BE2C (cell line): ENCODE measurements at regions not wholly inside any gene's neighbourhood (a gene's known extent, or its start where the extent isn't known, plus 50 kb on each side); places are given as distances from the start of the nearest gene placed in this dataset.
A peak's percentile ranks its signal among the peaks of the same experiment; 100 is the strongest.

Experiments
- DNase-seq: peaks from one replicate; pipeline ENCODE4 v3.0.0-alpha.2; 2020
- H3K27me3 ChIP-seq: fragments of 250-450 bp; sonication (Bioruptor Pico); 2 replicates; pipeline ENCODE4 v1.5.1; 2020; ENCODE audit warnings: mild to moderate bottlenecking
- H3K36me3 ChIP-seq: fragments of 250-450 bp; sonication (Bioruptor Pico); 2 replicates; pipeline ENCODE4 v1.5.1; 2020; ENCODE audit warnings: mild to moderate bottlenecking
- H3K4me1 ChIP-seq: fragments of 250-450 bp; sonication (Bioruptor Pico); 2 replicates; pipeline ENCODE4 v1.5.1; 2020
- H3K4me3 ChIP-seq: 2 replicates; pipeline ENCODE4 v1.5.1; 2011; ENCODE audit warnings: low read depth, low read length
- H3K9me3 ChIP-seq: fragments of 250-450 bp; sonication (Bioruptor Pico); 2 replicates; pipeline ENCODE4 v1.5.1; 2020
- TF ChIP-seq, protein P1 (sequence below): IDR thresholded peaks from 2 replicates; pipeline ENCODE4 v1.5.1; 2012; ENCODE audit warnings: mild to moderate bottlenecking, low read depth, low read length

DNA sequence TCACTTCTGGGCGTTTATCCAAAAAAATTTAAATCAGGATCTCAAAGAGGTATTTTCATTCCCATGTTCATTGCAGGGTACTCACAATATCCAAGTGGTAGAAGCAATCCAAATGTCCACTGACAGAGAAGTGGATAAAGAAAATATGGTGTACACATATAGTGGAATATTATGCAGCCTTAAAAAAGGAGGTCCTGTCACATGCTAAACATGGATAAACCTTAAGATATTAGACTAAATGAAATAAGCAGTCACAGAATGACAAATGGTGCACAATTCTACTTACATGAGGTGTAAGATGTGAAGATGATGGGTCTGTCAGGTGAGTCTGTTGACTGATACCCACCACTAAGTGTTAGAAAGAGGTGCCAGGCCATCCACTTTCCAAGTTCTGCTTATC lies 140.6 kb downstream of the THNSL2 start:
- Histone ChIP-seq H3K4me3 (no peak overlapping the region), H3K9me3 (no peaks in the 10 kb centered on the region), H3K27me3 (no peaks in the 10 kb centered on the region), H3K36me3 (no peaks in the 10 kb centered on the region), H3K4me1 (no peaks in the 10 kb centered on the region)
- DNase-seq = no peak
- TF ChIP-seq, protein P1, sequence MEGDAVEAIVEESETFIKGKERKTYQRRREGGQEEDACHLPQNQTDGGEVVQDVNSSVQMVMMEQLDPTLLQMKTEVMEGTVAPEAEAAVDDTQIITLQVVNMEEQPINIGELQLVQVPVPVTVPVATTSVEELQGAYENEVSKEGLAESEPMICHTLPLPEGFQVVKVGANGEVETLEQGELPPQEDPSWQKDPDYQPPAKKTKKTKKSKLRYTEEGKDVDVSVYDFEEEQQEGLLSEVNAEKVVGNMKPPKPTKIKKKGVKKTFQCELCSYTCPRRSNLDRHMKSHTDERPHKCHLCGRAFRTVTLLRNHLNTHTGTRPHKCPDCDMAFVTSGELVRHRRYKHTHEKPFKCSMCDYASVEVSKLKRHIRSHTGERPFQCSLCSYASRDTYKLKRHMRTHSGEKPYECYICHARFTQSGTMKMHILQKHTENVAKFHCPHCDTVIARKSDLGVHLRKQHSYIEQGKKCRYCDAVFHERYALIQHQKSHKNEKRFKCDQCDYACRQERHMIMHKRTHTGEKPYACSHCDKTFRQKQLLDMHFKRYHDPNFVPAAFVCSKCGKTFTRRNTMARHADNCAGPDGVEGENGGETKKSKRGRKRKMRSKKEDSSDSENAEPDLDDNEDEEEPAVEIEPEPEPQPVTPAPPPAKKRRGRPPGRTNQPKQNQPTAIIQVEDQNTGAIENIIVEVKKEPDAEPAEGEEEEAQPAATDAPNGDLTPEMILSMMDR = no peak

DNA sequence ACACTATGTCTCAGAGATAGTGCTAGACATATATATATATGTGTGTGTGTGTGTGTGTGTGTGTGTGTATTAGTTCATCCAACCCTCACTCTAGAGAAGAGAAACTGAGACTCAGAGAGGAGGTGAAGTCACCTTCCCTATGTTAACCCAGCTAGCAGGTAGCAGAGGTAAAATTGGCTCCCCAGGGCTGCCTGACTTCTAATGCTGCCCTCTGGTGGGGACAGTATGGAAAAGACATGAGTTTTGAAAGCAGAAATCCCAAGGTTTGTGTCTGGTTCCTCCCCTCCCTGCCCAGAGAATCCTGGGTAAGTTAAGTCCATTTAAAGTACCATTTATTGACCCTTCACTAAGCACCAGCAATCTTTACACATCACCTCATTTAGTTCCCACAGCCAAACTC lies 137.7 kb downstream of the THNSL2 start:
- H3K4me1 ChIP-seq = no peaks in the 10 kb centered on the region
- H3K27me3 ChIP-seq = no peaks in the 10 kb centered on the region
- TF ChIP-seq, protein P1 = peak; percentile 45
- no peaks in the 10 kb centered on the region for H3K9me3 ChIP-seq
- no peaks in the 10 kb centered on the region for H3K36me3 ChIP-seq
- no peak overlapping the region for H3K4me3 ChIP-seq
- no peak for DNase-seq

DNA sequence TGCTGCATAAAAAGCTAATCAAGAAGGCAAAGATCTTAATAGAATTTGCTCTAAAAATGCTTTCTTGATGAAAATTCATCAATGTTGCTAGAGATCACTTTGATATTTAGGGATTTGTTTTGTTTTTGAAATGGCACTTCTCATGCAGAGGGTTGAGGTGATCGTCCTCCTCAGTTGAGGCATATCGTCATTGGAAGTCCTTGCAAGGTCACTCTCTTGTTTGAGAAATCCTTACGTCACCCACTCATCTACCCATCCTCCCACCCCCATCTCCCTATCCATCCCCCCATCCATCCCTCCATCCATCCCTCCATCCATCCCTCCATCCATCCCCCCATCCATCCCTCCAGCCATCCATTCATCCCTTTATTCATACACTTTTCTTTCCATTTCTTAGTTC lies 133.7 kb downstream of the THNSL2 start:
- DNase-seq = no peak
- Histone ChIP-seq H3K27me3 (no peaks in the 10 kb centered on the region), H3K4me1 (no peaks in the 10 kb centered on the region), H3K36me3 (no peaks in the 10 kb centered on the region), H3K4me3 (no peak overlapping the region), H3K9me3 (no peaks in the 10 kb centered on the region)
- TF ChIP-seq, protein P1 = no peak

DNA sequence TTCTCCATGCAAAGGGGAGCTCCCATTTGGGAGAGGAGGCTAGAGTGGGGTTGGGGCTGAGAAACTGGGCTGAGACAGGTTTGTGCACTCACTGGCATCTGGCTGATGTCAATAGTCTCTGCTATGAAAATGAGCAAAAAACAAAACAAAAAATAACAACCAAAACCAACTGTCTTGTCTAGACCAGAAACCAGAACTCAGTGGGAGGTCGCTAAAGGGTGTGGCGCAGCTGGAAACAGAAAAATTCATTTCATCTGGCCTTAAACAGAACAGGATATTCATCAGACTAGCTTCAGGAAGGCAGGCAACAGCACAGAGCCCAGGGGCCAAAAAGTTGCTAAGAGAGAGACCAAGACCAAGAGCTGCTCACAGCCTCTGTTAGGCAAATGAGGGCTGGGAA lies 126.1 kb downstream of the THNSL2 start:
- H3K9me3 ChIP-seq = no peaks in the 10 kb centered on the region
- no peaks in the 10 kb centered on the region for H3K4me1 ChIP-seq
- H3K36me3 ChIP-seq = no peaks in the 10 kb centered on the region
- no peaks in the 10 kb centered on the region for H3K27me3 ChIP-seq
- H3K4me3 ChIP-seq = no peak overlapping the region
- TF ChIP-seq, protein P1 = no peak
- no peak for DNase-seq

DNA sequence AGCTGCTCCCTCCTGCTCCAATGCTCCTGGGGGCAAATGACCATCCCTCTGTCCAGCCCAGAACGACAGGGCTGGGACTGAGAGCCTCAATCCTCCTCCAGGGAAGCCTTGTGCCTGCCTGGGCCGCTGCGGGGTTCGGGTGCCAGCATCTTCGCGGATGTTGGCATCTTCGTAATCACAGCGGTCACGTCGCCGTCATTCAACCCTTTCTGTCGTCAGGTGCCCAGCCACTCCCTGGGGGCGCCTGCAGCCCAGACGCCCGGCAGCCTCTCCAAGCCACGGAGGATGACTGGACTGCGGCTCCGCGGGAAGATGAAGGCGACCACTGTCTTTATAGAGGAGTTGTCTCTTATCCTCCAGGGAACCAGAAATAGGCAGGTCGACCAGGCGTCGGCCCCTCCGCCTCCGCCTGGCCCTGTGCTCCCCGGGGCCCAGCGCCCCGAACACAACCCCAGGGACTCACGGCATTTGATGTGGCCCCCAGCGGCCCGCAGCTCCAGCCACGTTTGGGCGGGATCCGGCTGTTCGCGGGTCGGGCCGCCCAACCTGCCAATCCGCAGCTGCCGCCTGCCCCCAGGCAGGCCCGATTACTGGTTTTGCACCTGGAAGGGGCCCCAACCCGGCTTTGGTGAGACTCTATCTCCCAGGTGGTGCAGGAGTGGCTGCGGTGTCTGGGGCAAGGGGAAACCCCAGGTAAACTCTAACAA lies 113.9 kb downstream of the THNSL2 start:
- Histone ChIP-seq H3K4me1 (no peaks in the 10 kb centered on the region), H3K9me3 (no peaks in the 10 kb centered on the region), H3K4me3 (no peak overlapping the region), H3K27me3 (no peaks in the 10 kb centered on the region), H3K36me3 (no peaks in the 10 kb centered on the region)
- DNase-seq = no peak
- TF ChIP-seq, protein P1 = no peak

DNA sequence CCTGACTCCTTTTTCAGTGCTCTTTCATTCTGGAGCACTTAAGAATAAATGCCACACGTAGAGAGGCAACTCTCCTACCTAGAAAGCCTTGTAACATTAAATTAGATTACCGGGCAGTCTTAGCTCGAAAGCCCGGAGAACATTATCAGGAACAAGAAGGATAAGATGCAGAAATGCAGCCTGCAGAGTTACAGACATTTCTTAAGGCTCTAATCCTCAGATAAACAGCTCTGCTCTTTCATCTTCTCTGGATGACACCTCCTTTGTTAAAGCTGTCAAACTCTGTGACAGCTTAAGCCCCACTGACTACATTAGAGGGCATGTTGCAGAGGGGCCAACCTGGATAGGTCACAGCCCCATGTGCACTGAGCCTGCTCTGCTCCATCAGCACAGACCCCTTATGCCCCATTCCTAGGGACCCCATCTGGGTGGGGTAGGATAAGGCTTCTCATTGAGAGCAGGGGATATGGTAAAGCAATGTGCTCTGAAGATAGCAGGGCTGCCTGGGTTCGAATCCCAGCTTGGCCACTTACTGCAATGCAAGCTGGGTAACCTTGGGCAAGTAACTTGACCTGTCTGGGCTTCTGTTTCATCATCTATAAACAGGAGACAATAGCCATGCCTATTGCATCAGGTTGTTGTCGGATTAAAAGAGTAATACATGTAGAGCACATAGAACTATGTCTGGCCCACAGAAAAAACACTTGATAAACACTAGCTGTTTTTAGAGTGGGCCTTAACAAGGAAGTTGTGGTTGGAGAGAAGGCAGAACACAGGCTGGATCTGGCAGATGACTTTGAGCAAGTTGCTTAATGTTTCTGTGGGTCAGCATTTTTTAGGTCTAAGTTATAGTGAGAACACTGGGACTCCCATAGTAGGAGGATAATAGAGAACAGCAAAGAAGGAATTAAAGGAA lies 111.4 kb downstream of the THNSL2 start:
- no peak for DNase-seq
- Histone ChIP-seq H3K9me3 (no peaks in the 10 kb centered on the region), H3K4me3 (no peak overlapping the region), H3K4me1 (no peaks in the 10 kb centered on the region), H3K27me3 (no peaks in the 10 kb centered on the region), H3K36me3 (no peaks in the 10 kb centered on the region)
- TF ChIP-seq, protein P1 = no peak
